ENCODE measurements at regions not wholly inside any gene's neighbourhood (a gene's known extent, or its start where the extent isn't known, plus 50 kb on each side); places are given as distances from the start of the nearest gene placed in this dataset.

- TF ChIP-seq, protein P1, sequence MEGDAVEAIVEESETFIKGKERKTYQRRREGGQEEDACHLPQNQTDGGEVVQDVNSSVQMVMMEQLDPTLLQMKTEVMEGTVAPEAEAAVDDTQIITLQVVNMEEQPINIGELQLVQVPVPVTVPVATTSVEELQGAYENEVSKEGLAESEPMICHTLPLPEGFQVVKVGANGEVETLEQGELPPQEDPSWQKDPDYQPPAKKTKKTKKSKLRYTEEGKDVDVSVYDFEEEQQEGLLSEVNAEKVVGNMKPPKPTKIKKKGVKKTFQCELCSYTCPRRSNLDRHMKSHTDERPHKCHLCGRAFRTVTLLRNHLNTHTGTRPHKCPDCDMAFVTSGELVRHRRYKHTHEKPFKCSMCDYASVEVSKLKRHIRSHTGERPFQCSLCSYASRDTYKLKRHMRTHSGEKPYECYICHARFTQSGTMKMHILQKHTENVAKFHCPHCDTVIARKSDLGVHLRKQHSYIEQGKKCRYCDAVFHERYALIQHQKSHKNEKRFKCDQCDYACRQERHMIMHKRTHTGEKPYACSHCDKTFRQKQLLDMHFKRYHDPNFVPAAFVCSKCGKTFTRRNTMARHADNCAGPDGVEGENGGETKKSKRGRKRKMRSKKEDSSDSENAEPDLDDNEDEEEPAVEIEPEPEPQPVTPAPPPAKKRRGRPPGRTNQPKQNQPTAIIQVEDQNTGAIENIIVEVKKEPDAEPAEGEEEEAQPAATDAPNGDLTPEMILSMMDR (conservative IDR thresholded peaks at IDR 0.05 in 1 of 2, IDR thresholded peaks at IDR 0.05 in 1 of 2; ENCODE audit: extremely low read depth in 1 of 2, insufficient read depth in 1 of 2, low read depth in 1 of 2, low read length in 2 of 2): no peak
- TF ChIP-seq EZH2 (IDR thresholded peaks at IDR 0.05; ENCODE audit: borderline replicate concordance, low read length): no peak
Observed at GRCh38 chr2:223472771-223473170, 129.4 kb downstream of the SCG2 start.

All from mammary epithelial cell (primary cell).